ENCODE measurements at regions not wholly inside any gene's neighbourhood (a gene's known extent, or its start where the extent isn't known, plus 50 kb on each side); places are given as distances from the start of the nearest gene placed in this dataset.

- no peak for TF ChIP-seq CTCF (IDR thresholded peaks at IDR 0.05)
- TF ChIP-seq EZH2 (IDR thresholded peaks at IDR 0.05; ENCODE audit: borderline replicate concordance, insufficient read depth, low read depth, low read length, poor library complexity, severe bottlenecking), result no peak
These were observed 140.5 kb upstream of the TBL1XR1 start for GRCh38 chr3:177337541-177338331.
